ENCODE measurements at regions not wholly inside any gene's neighbourhood (a gene's known extent, or its start where the extent isn't known, plus 50 kb on each side); places are given as distances from the start of the nearest gene placed in this dataset.

- no peak for DNase-seq (ENCODE audit: low read depth, low spot score)
Observed at GRCh38 chr2:217304582-217304981, 444.7 kb upstream of the TNP1 start.

GRCh38 chr2:217302856-217303255 lies 443.0 kb upstream of the TNP1 start:
- no peak for DNase-seq (ENCODE audit: low read depth, low spot score)

DNA sequence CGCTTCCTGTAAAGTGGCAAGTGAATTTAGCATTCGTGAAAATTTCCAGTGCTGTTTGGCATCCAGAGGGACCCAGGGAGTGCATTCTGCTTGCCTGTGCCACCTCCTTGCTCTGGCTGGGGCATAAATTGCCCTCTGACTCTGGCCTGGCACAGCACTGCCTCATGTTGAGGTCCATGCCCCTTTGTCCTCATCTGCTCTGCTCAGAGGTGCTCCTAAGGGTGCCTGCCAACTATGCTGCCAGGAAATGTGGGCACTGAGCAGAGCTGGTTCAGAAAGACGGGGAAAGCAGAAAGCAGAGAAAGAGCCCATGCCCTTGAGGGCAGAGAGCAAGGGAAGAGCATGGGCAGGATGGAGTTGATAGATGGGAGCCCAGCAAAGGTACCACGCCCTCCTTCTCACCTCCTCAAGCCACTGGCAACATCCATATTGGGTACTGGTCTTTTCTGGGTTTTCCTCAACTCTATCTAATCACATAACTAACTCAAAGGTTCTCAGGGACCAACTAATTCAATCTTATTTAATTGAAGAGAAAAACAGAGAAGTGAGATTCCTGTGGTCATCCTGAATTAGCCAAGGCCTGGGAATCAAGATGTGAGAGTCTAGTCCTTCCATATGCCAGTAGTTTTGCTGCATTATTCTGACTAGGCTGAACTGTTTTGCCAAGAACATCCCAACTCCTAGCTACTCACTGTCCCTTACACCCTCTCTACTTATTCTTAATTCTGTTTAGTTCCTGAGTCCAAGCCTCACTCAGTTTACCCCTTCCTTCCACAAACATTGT lies 441.5 kb upstream of the TNP1 start:
- DNase-seq (ENCODE audit: low read depth, low spot score), result no peak

DNA sequence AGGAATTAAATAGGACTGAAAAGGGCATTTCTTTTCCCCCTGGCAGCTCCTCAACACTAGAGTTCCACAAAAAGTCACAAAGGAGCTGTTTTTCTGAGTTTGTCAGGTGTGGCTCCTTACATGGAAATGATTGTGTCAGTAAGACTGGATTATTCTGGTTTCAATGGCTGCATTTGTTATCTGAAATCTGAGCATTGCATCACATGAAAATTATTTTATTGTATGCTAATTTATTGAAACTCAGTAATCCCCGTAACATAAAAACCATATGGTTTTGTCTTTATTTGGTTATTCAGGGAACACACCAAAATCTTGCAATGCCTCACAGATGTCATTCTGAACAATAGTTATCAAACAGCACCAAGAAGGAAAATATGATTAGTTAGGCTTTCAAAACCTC lies 439.7 kb upstream of the TNP1 start:
- no peak for DNase-seq (ENCODE audit: low read depth, low spot score)

- no peak for DNase-seq (ENCODE audit: low read depth, low spot score)
Observed at GRCh38 chr2:217297096-217297495, 437.2 kb upstream of the TNP1 start.

DNA sequence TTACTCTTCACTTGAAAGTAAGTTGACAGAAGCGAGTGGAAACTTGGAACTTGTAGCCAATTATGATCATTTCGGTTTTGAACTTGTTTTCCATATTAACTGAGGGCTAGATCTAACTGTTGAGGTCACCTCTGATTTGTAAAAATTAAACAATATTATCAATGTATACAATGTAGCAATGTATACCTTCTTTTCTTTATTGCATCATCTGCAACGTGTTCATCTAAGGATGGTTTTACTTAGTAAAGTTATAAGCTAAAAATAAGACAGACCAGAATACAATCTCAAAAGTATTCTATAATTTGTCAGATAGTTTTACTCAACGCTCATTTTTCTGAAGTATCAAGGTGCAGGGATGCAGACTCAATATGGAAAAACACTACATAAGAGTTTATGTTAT lies 435.0 kb upstream of the TNP1 start:
- no peak for DNase-seq (ENCODE audit: low read depth, low spot score)

GRCh38 chr2:217294211-217294610 lies 434.3 kb upstream of the TNP1 start:
- DNase-seq (ENCODE audit: low read depth, low spot score), result no peak

- DNase-seq (ENCODE audit: low read depth, low spot score), result no peak
Observed at GRCh38 chr2:217293607-217294006, 433.7 kb upstream of the TNP1 start.

GRCh38 chr2:217293046-217293445 lies 433.2 kb upstream of the TNP1 start:
- no peak for DNase-seq (ENCODE audit: low read depth, low spot score)

DNA sequence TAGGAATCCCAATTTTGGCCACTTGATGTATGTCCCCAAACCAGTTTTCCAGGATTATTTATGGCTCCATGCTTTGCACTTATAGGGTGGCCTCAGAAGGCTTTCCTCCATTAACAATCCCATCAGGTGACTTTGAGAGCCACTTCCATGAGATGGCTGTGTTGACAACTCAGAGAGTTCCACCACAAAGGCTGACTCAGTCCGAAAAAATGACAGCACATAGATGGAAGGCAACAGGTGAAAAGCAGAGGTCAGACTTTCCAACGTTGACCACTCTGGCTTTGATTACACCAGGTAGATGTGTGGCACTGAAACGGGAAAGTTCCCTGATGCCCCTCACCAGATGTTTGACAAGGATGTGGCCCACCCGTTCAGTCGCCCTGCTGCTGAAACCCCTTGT lies 431.4 kb upstream of the TNP1 start:
- no peak for DNase-seq (ENCODE audit: low read depth, low spot score)

DNA sequence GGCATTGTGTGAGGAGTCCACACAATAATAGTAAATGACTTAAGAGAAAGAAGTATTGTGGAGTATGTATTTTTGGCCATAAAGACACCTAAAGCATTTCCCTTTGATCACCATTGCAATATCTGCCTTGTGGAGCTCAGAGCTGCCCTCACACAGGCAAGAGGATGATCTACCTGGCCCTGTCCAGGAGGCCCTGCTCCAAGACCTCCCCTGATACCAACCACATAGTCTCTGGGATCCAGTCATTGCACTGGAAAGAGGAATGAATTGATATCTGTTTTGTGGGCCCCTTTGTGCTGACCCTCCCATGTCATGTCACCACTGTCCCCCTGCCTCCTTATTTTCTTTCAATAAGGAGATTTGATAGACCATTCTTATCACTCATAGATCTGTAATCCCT lies 430.6 kb upstream of the TNP1 start:
- DNase-seq (ENCODE audit: low read depth, low spot score), result no peak

- peak; percentile 45 for DNase-seq (ENCODE audit: low read depth, low spot score)
Observed at GRCh38 chr2:217289907-217290280, 430.0 kb upstream of the TNP1 start.

GRCh38 chr2:217289177-217289906 lies 429.5 kb upstream of the TNP1 start:
- no peak for DNase-seq (ENCODE audit: low read depth, low spot score)

DNA sequence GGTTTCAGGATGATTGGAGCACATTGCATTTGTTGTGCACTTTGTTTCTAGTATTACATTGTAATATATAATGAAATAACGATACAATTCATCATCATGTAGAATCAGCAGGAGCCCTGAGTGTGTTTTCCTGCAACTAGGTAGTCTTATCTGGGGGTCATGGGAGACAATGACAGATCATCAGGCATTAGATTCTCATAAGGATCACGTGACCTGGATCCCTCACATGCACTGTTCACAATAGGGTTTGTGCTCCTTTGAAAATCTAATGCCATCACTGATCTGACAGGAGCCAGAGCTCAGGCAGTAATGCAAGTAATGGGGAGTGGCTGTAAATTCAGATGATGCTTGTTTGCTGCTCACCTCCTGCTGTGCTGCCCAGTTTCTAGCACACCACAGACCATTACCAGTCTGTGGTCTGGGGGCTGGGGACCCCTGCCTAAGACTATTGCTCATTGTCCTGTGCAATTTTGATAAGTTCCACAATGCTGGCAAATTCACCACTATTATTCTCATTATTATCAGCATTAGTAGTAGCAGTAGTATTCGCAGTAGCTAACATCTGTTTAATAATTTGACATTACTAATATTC lies 428.7 kb upstream of the TNP1 start:
- no peak for DNase-seq (ENCODE audit: low read depth, low spot score)

- DNase-seq (ENCODE audit: low read depth, low spot score), result peak; percentile 83
Observed at GRCh38 chr2:217286833-217287232, 427.0 kb upstream of the TNP1 start.

DNA sequence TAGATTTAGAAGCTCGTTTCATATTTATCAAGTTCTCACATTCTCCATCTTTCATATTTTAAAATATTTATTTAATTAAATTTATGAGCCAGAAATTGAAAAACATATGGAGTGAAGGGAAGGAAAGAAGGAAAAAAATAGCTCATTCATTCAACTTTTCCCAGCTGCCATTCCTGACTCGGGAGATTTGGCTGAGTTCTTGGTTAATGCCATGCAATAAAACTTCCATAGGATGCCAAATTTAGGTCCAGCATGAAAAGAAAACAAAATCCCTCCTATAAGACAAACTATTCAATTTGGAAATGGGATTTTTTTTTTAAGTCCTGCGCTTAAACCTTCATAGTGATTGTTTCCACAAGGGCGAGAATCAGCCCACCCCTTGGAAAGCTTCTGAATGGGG lies 426.1 kb upstream of the TNP1 start:
- DNase-seq (ENCODE audit: low read depth, low spot score), result no peak

- no peak for DNase-seq (ENCODE audit: low read depth, low spot score)
Observed at GRCh38 chr2:217283460-217283859, 423.6 kb upstream of the TNP1 start.

DNA sequence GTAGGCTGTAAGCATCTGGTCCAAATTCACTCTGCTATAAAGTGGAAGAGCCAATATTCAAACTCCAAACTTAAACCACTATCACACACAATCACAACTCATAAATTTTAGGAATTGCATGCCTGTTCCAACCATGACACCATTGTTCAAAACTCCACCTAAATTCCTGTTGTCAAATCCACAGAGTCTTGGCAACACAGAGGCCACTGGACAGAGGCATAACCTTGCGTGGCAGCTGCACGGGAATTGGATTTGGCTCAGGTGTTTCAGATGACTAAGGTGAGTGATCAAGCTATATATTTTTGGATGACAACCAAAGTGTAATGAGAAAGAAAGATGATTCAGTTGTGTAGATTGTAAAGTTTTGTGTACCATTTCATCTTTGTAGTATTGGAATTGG lies 422.7 kb upstream of the TNP1 start:
- peak; percentile 45 for DNase-seq (ENCODE audit: low read depth, low spot score)

- peak; percentile 89 for DNase-seq (ENCODE audit: low read depth, low spot score)
Observed at GRCh38 chr2:217279556-217279955, 419.7 kb upstream of the TNP1 start.

DNA sequence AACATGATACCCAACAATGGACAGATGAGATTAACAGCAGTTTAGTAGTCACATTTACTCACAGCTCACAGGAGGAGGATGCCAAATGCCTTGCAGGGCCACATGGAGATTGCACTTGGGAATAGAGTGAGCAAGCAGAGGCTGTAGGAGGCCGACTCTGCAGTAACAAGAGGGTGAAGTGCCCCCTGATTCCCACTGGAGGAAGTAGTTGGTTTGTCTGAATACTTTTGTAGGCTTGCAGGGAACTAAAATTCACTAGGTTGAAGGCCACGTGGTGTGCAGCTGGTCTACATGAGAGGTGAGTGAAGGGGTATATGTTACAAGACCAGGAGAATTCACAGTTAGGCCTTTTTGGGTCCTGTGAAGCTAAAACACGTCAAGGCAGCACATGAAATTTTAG lies 419.3 kb upstream of the TNP1 start:
- DNase-seq (ENCODE audit: low read depth, low spot score), result no peak

- peak; percentile 90 for DNase-seq (ENCODE audit: low read depth, low spot score)
Observed at GRCh38 chr2:217277646-217278398, 418.0 kb upstream of the TNP1 start.

DNA sequence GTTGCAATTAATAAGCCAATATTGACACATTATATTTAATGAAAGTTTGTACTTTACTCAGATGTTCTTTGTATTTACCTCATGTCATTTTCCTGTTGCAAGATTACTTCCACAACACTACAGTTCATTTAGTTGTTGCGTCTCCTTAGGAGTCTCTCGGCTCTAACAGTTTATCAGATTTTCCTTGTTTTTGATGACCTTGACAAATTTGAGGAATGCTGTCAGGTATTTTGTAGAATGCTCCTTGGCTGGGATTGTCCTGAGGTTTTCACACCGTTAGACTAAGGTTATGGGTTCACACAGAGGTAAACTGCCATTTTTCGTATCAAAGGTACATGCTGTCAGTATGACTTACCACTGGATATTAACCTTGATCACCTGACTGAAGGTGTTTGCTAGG lies 416.6 kb upstream of the TNP1 start:
- no peak for DNase-seq (ENCODE audit: low read depth, low spot score)

Measured in astrocyte of the hippocampus (primary cell).